Glutamatergic neuron (in vitro differentiated cells): ENCODE measurements at regions not wholly inside any gene's neighbourhood (a gene's known extent, or its start where the extent isn't known, plus 50 kb on each side); places are given as distances from the start of the nearest gene placed in this dataset.

Experiments used
- DNase-seq: peaks from one replicate; pipeline ENCODE4 v3.0.0; 2022
- H3K27ac Mint-ChIP-seq: one replicate; pipeline ENCODE4 v1.8.0; 2020; ENCODE audit warnings: mild to moderate bottlenecking, mixed read lengths, inconsistent platforms; ENCODE audit not compliant: unreplicated experiment
- H3K27me3 Mint-ChIP-seq: one replicate; pipeline ENCODE4 v1.8.0; 2020; ENCODE audit warnings: mild to moderate bottlenecking, moderate library complexity, mixed read lengths, inconsistent platforms; ENCODE audit not compliant: unreplicated experiment
- H3K36me3 Mint-ChIP-seq: one replicate; pipeline ENCODE4 v1.8.0; 2020; ENCODE audit warnings: mild to moderate bottlenecking, mixed read lengths, inconsistent platforms; ENCODE audit not compliant: unreplicated experiment
- H3K4me1 Mint-ChIP-seq: one replicate; pipeline ENCODE4 v1.8.0; 2020; ENCODE audit warnings: mild to moderate bottlenecking, low read depth, mixed read lengths, inconsistent platforms; ENCODE audit not compliant: unreplicated experiment
- H3K4me3 Mint-ChIP-seq: one replicate; pipeline ENCODE4 v1.8.0; 2020; ENCODE audit warnings: mild to moderate bottlenecking, mixed read lengths, inconsistent platforms; ENCODE audit not compliant: unreplicated experiment
- H3K9me3 Mint-ChIP-seq: one replicate; pipeline ENCODE4 v1.8.0; 2020; ENCODE audit warnings: mild to moderate bottlenecking, moderate library complexity, mixed read lengths, inconsistent platforms; ENCODE audit not compliant: unreplicated experiment
- CTCF ChIP-seq: fragments of 200-600 bp; sonication (generic); IDR thresholded peaks from one replicate; pipeline ENCODE4 v1.5.0; 2021; ENCODE audit not compliant: partially characterized antibody, unreplicated experiment

DNA sequence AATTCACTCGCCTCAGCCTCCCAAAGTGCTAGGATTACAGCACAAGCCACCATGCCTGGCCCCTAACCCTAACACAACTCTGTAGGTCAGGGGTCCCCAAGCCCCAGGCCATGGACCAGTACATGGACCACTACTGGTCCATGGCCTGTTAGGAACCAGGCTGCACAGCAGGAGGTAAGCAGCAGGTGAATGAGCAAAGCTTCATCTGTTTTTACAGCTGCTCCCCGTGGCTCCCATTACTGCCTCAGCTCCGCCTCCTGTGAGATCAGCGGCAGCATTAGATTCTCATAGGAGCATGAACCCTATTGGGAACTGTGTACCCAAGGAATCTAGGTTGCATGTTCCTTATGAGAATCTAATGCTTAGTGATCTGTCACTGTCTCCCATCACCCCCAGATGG lies 201.7 kb downstream of the NRP2 start:
- Mint-ChIP-seq H3K9me3 (no peaks in the 10 kb centered on the region), H3K4me3 (no peak overlapping the region), H3K27ac (no peak overlapping the region), H3K4me1 (peaks cover 8% of the 10 kb centered on the region), H3K27me3 (peaks cover 2% of the 10 kb centered on the region), H3K36me3 (no peaks in the 10 kb centered on the region)
- no peak for DNase-seq
- TF ChIP-seq CTCF = no peak

- Mint-ChIP-seq H3K27ac (no peak overlapping the region), H3K27me3 (peaks cover 2% of the 10 kb centered on the region), H3K36me3 (no peaks in the 10 kb centered on the region), H3K4me3 (no peak overlapping the region), H3K4me1 (peaks cover 8% of the 10 kb centered on the region), H3K9me3 (peaks cover 2% of the 10 kb centered on the region)
- TF ChIP-seq CTCF = no peak
- no peak for DNase-seq
Measured at GRCh38 chr2:205882806-205883425, 200.6 kb downstream of the NRP2 start.

DNA sequence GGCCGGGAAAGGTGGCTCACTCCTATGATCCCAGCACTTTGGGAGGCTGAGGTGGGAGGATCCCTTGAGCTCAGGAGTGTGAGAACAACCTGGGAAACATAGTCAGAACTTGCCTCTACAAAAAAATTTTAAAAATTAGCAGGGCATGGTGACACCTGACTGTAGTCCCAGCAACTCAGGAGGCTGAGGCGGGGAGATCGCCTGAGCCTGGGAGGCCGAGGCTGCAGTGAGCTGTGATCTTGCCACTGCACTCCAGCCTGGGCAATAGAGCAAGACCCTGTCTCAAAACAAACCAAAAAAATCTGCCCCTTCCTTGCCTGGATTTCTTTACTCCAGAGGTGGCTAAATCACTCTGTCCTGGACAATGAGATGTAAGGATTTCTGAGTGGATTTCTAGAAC lies 197.7 kb downstream of the NRP2 start:
- TF ChIP-seq CTCF = no peak
- DNase-seq = no peak
- H3K4me3 Mint-ChIP-seq = no peak overlapping the region
- peaks cover 2% of the 10 kb centered on the region for H3K27me3 Mint-ChIP-seq
- peaks cover 2% of the 10 kb centered on the region for H3K9me3 Mint-ChIP-seq
- H3K27ac Mint-ChIP-seq = no peak overlapping the region
- H3K4me1 Mint-ChIP-seq = peaks cover 8% of the 10 kb centered on the region
- H3K36me3 Mint-ChIP-seq = no peaks in the 10 kb centered on the region

GRCh38 chr2:205878999-205879762 lies 196.9 kb downstream of the NRP2 start:
- H3K4me3 Mint-ChIP-seq = peak overlapping the region; percentile 12
- TF ChIP-seq CTCF = no peak
- no peak overlapping the region for H3K27ac Mint-ChIP-seq
- H3K36me3 Mint-ChIP-seq = peaks cover 3% of the 10 kb centered on the region
- H3K27me3 Mint-ChIP-seq = peaks cover 2% of the 10 kb centered on the region
- no peak for DNase-seq
- H3K9me3 Mint-ChIP-seq = peaks cover 2% of the 10 kb centered on the region
- H3K4me1 Mint-ChIP-seq = peaks cover 8% of the 10 kb centered on the region

- Mint-ChIP-seq H3K27ac (no peak overlapping the region), H3K4me3 (no peak overlapping the region), H3K9me3 (peaks cover 6% of the 10 kb centered on the region), H3K27me3 (peaks cover 2% of the 10 kb centered on the region), H3K36me3 (peaks cover 16% of the 10 kb centered on the region), H3K4me1 (peaks cover 8% of the 10 kb centered on the region)
- no peak for DNase-seq
- TF ChIP-seq CTCF = no peak
Measured at GRCh38 chr2:205877496-205877895, 195.2 kb downstream of the NRP2 start.
